Breast epithelium (tissue), 4 donors: ENCODE measurements at regions not wholly inside any gene's neighbourhood (a gene's known extent, or its start where the extent isn't known, plus 50 kb on each side); places are given as distances from the start of the nearest gene placed in this dataset.
"Not testable (repeated sequence)": the region's sequence is repeated elsewhere in the genome, so short reads cannot be mapped to it uniquely, and the experiment has no call there.

ENCODE experiments used
- DNase-seq, 2 donors: peaks; one replicate each; pipeline ENCODE4 v3.0.0-alpha.2; 2019; ENCODE audit warnings: low spot score in 2 of 2
- H3K27ac ChIP-seq, 2 donors: fragments of 200-600 bp; sonication (generic) in 1 of 2; one replicate each; pipeline ENCODE4 v1.5.1; 2016 to 2019; ENCODE audit warnings: mild to moderate bottlenecking in 1 of 2
- H3K27me3 ChIP-seq, 2 donors: fragments of 200-600 bp; sonication (generic) in 1 of 2; one replicate each; pipeline versions ENCODE4 v1.5.1 to v1.6.0; 2017 to 2019; ENCODE audit warnings: control low read depth in 1 of 2, mild to moderate bottlenecking in 1 of 2
- H3K36me3 ChIP-seq: fragments of 200-600 bp; one replicate; pipeline ENCODE4 v1.5.1; 2019
- H3K4me1 ChIP-seq, 2 donors: fragments of 200-600 bp; sonication (generic); one replicate each; pipeline ENCODE4 v1.5.1; 2016 to 2019; ENCODE audit warnings: control low read depth in 1 of 2
- H3K4me3 ChIP-seq, 3 donors: fragments of 200-600 bp; sonication (generic); 1 replicate in 2 of 3; 2 replicates in 1 of 3; pipeline ENCODE4 v1.5.1; 2016 to 2019; ENCODE audit warnings: mild to moderate bottlenecking in 3 of 3, moderate library complexity in 2 of 3
- H3K9me3 ChIP-seq, 2 donors: fragments of 200-600 bp; sonication (generic) in 1 of 2; one replicate each; pipeline ENCODE4 v1.5.1; 2016 to 2019; ENCODE audit warnings: control low read depth in 1 of 2
- POLR2A ChIP-seq: fragments of 450-650 bp; IDR thresholded peaks from one replicate; pipeline ENCODE4 v1.6.1; 2016; ENCODE audit warnings: antibody characterized with exemption, mild to moderate bottlenecking, moderate library complexity
- POLR2AphosphoS5 ChIP-seq, 3 donors: sonication (generic); formaldehyde crosslinking; IDR thresholded peaks; one replicate each; pipeline ENCODE4 v1.6.1; 2017; ENCODE audit warnings: antibody characterized with exemption in 3 of 3
- intact Hi-C: fragments of 100-400 bp; cut with DNase I; formaldehyde crosslinking; loops from one replicate; pipeline ENCODE4 v1.15.1; 2023; ENCODE audit warnings: low total_unique reads
- TF ChIP-seq, protein P1 (sequence below), 3 donors: fragments of 450-650 bp; IDR thresholded peaks; one replicate each; pipeline ENCODE4 v1.5.1; 2016 to 2017; ENCODE audit warnings: antibody characterized with exemption in 3 of 3, mild to moderate bottlenecking in 3 of 3, moderate library complexity in 3 of 3

GRCh38 chr1:188170411-188170810, 1341.7 kb downstream of the PLA2G4A start:
- TF ChIP-seq POLR2A (no peak), POLR2AphosphoS5 (IDR thresholded peaks at IDR 0.05) (no peak)
- TF ChIP-seq, protein P1, sequence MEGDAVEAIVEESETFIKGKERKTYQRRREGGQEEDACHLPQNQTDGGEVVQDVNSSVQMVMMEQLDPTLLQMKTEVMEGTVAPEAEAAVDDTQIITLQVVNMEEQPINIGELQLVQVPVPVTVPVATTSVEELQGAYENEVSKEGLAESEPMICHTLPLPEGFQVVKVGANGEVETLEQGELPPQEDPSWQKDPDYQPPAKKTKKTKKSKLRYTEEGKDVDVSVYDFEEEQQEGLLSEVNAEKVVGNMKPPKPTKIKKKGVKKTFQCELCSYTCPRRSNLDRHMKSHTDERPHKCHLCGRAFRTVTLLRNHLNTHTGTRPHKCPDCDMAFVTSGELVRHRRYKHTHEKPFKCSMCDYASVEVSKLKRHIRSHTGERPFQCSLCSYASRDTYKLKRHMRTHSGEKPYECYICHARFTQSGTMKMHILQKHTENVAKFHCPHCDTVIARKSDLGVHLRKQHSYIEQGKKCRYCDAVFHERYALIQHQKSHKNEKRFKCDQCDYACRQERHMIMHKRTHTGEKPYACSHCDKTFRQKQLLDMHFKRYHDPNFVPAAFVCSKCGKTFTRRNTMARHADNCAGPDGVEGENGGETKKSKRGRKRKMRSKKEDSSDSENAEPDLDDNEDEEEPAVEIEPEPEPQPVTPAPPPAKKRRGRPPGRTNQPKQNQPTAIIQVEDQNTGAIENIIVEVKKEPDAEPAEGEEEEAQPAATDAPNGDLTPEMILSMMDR (IDR thresholded peaks at IDR 0.05) = no peak
- H3K4me3 ChIP-seq = no peak overlapping the region
- no peaks in the 10 kb centered on the region for H3K9me3 ChIP-seq
- intact Hi-C loops = no loop called here
- DNase-seq = no peak
- no peaks in the 10 kb centered on the region for H3K4me1 ChIP-seq
- H3K36me3 ChIP-seq = no peaks in the 10 kb centered on the region
- H3K27me3 ChIP-seq = no peaks in the 10 kb centered on the region
- no peak overlapping the region for H3K27ac ChIP-seq

DNA sequence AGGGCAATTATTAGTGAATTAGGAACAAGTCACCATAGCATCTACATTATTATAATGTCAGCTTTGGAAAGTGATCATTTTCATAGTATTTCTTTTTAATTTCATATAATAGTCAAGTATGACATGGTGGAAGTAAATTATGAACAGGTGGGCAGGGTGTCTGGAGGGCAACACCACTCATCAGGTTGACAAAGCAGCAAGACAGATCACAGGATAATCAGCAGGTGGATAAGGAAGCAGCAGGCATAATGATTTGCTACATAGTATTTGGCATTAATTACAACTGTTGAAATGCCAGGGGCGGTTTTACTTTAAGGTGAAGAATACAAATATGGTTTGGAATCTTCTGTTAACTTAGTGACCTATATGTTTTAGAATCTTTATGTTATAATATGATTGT, 1342.2 kb downstream of the PLA2G4A start:
- intact Hi-C loops = no loop called here
- no peak for DNase-seq
- Histone ChIP-seq H3K9me3 (no peaks in the 10 kb centered on the region), H3K4me1 (no peaks in the 10 kb centered on the region), H3K36me3 (no peaks in the 10 kb centered on the region), H3K27ac (no peak overlapping the region), H3K27me3 (no peaks in the 10 kb centered on the region), H3K4me3 (no peak overlapping the region)
- TF ChIP-seq, protein P1 (IDR thresholded peaks at IDR 0.05) = no peak
- TF ChIP-seq POLR2A (no peak), POLR2AphosphoS5 (IDR thresholded peaks at IDR 0.05) (no peak)

- DNase-seq, H3K4me3 ChIP-seq, H3K9me3 ChIP-seq, H3K36me3 ChIP-seq, H3K4me1 ChIP-seq, H3K27ac ChIP-seq, H3K27me3 ChIP-seq, intact Hi-C loops: not testable (repeated sequence)
Observed at GRCh38 chr1:188182063-188182462, 1353.3 kb downstream of the PLA2G4A start.

- intact Hi-C loops = no loop called here
- no peak overlapping the region for H3K4me3 ChIP-seq
- H3K27me3 ChIP-seq = no peaks in the 10 kb centered on the region
Observed at GRCh38 chr1:188188317-188188716, 1359.6 kb downstream of the PLA2G4A start.

GRCh38 chr1:188194916-188195315, 1366.2 kb downstream of the PLA2G4A start:
- no peak overlapping the region for H3K4me3 ChIP-seq
- no peaks in the 10 kb centered on the region for H3K9me3 ChIP-seq
- intact Hi-C loops = no loop called here
- TF ChIP-seq, protein P1 (IDR thresholded peaks at IDR 0.05) = no peak
- TF ChIP-seq POLR2A (no peak), POLR2AphosphoS5 (IDR thresholded peaks at IDR 0.05) (no peak)
- H3K27me3 ChIP-seq = no peaks in the 10 kb centered on the region
- no peak for DNase-seq
- H3K27ac ChIP-seq = no peak overlapping the region
- no peaks in the 10 kb centered on the region for H3K4me1 ChIP-seq
- no peaks in the 10 kb centered on the region for H3K36me3 ChIP-seq

More at GRCh38 chr1:188188317-188188716, 1359.6 kb downstream of the PLA2G4A start:
- H3K9me3 ChIP-seq = no peaks in the 10 kb centered on the region
- TF ChIP-seq POLR2A (no peak), POLR2AphosphoS5 (IDR thresholded peaks at IDR 0.05) (no peak)
- TF ChIP-seq, protein P1 (IDR thresholded peaks at IDR 0.05) = no peak
- no peaks in the 10 kb centered on the region for H3K4me1 ChIP-seq
- H3K36me3 ChIP-seq = no peaks in the 10 kb centered on the region
- no peak for DNase-seq
- no peak overlapping the region for H3K27ac ChIP-seq

- Histone ChIP-seq H3K4me1 (no peaks in the 10 kb centered on the region), H3K9me3 (no peaks in the 10 kb centered on the region), H3K27ac (no peak overlapping the region), H3K4me3 (no peak overlapping the region), H3K36me3 (no peaks in the 10 kb centered on the region), H3K27me3 (no peaks in the 10 kb centered on the region)
- TF ChIP-seq POLR2A = no peak
- TF ChIP-seq, protein P1 (IDR thresholded peaks at IDR 0.05) = no peak
- TF ChIP-seq POLR2AphosphoS5 (IDR thresholded peaks at IDR 0.05) = no peak
- DNase-seq = no peak
- intact Hi-C loops = no loop called here
Observed at GRCh38 chr1:188218289-188218688, 1389.5 kb downstream of the PLA2G4A start.
